Liver (tissue), 8 donors: ENCODE measurements at regions not wholly inside any gene's neighbourhood (a gene's known extent, or its start where the extent isn't known, plus 50 kb on each side); places are given as distances from the start of the nearest gene placed in this dataset.

Experiments
- DNase-seq: peaks from one replicate; pipeline ENCODE4 v3.0.0-alpha.2; 2017; ENCODE audit warnings: low spot score
- H3K27ac ChIP-seq, 2 donors: one replicate each; pipeline ENCODE4 v1.7.0; 2013; ENCODE audit warnings: inconsistent platforms in 2 of 2, low read length in 2 of 2, control low read depth in 1 of 2, low read depth in 1 of 2, mild to moderate bottlenecking in 1 of 2
- H3K27me3 ChIP-seq, 4 donors: one replicate each; pipeline versions ENCODE4 v1.6.1 to v1.7.0; 2013; ENCODE audit warnings: low read length in 3 of 4, inconsistent platforms in 1 of 4, mild to moderate bottlenecking in 1 of 4, moderate library complexity in 1 of 4; ENCODE audit not compliant: control insufficient read depth in 4 of 4, insufficient read depth in 4 of 4
- H3K36me3 ChIP-seq, 4 donors: one replicate each; pipeline versions ENCODE4 v1.6.1 to v1.7.0; 2013; ENCODE audit warnings: low read length in 3 of 4, mild to moderate bottlenecking in 3 of 4, low read depth in 1 of 4, moderate library complexity in 1 of 4; ENCODE audit not compliant: control insufficient read depth in 4 of 4, insufficient read depth in 3 of 4
- H3K4me1 ChIP-seq, 4 donors: one replicate each; pipeline versions ENCODE4 v1.6.1 to v1.7.0; 2013; ENCODE audit warnings: low read length in 3 of 4, mild to moderate bottlenecking in 3 of 4, moderate library complexity in 1 of 4; ENCODE audit not compliant: control insufficient read depth in 4 of 4, insufficient read depth in 4 of 4
- H3K4me3 ChIP-seq, 3 donors: one replicate each; pipeline versions ENCODE4 v1.6.1 to v1.7.0; 2013; ENCODE audit warnings: low read length in 3 of 3, control low read depth in 1 of 3, low read depth in 1 of 3, mild to moderate bottlenecking in 1 of 3
- H3K9ac ChIP-seq, 2 donors: one replicate each; pipeline ENCODE4 v1.7.0; 2013; ENCODE audit warnings: low read length in 2 of 2, mild to moderate bottlenecking in 2 of 2, moderate library complexity in 2 of 2, control low read depth in 1 of 2, low read depth in 1 of 2
- H3K9me3 ChIP-seq, 4 donors: one replicate each; pipeline versions ENCODE4 v1.6.1 to v1.7.0; 2013; ENCODE audit warnings: low read length in 3 of 4; ENCODE audit not compliant: control insufficient read depth in 4 of 4
- ATF3 ChIP-seq: IDR thresholded peaks from 2 replicates; pipeline ENCODE4 v1.6.1; 2016; ENCODE audit warnings: antibody characterized with exemption
- CTCF ChIP-seq: fragments of 150-350 bp; IDR thresholded peaks from 2 replicates; pipeline ENCODE4 v1.5.1; 2017; ENCODE audit warnings: improper control_type of control experiment, low read depth, low read length; ENCODE audit not compliant: missing input control
- EGR1 ChIP-seq, 2 donors: IDR thresholded peaks; 2 replicates each; pipeline ENCODE4 v1.6.1; 2016 to 2018; ENCODE audit warnings: antibody characterized with exemption in 2 of 2, low read depth in 2 of 2
- FOXA2 ChIP-seq: IDR thresholded peaks from 2 replicates; pipeline ENCODE4 v1.6.1; 2016; ENCODE audit warnings: antibody characterized with exemption
- HNF4A ChIP-seq, 2 donors: conservative IDR thresholded peaks; 2 replicates each; pipeline ENCODE4 v1.6.1; 2016; ENCODE audit warnings: antibody characterized with exemption in 2 of 2, mild to moderate bottlenecking in 2 of 2
- HNF4G ChIP-seq: IDR thresholded peaks from 2 replicates; pipeline ENCODE4 v1.6.1; 2016; ENCODE audit warnings: antibody characterized with exemption
- JUND ChIP-seq, 2 donors: IDR thresholded peaks; 2 replicates each; pipeline ENCODE4 v1.6.1; 2016; ENCODE audit warnings: antibody characterized with exemption in 2 of 2
- RAD21 ChIP-seq, 2 donors: IDR thresholded peaks; 2 replicates each; pipeline ENCODE4 v1.6.1; 2016; ENCODE audit warnings: antibody characterized with exemption in 2 of 2, mild to moderate bottlenecking in 2 of 2
- REST ChIP-seq: IDR thresholded peaks from 2 replicates; pipeline ENCODE4 v1.6.1; 2016; ENCODE audit warnings: antibody characterized with exemption, mild to moderate bottlenecking
- RXRA ChIP-seq, 2 donors: IDR thresholded peaks; 2 replicates each; pipeline ENCODE4 v1.6.1; 2017 to 2018; ENCODE audit warnings: antibody characterized with exemption in 2 of 2, mild to moderate bottlenecking in 1 of 2
- SP1 ChIP-seq: IDR thresholded peaks from 2 replicates; pipeline ENCODE4 v1.6.1; 2018; ENCODE audit warnings: antibody characterized with exemption, mild to moderate bottlenecking
- TAF1 ChIP-seq: conservative IDR thresholded peaks from 2 replicates; pipeline ENCODE4 v1.6.1; 2016; ENCODE audit warnings: antibody characterized with exemption, mild to moderate bottlenecking
- ZBTB33 ChIP-seq: IDR thresholded peaks from 2 replicates; pipeline ENCODE4 v1.6.1; 2016; ENCODE audit warnings: antibody characterized with exemption
- WGBS: extraction: QIAGEN DNeasy Blood & Tissue Kit; methylation state at CpG from one replicate; pipeline ENCODE4 v1.1.7; 2013; 5-methylcytosine and 5-hydroxymethylcytosine counted together
- donor health status: healthy.
- donor health status: healthy.
- donor health status: healthy.
- donor health status: healthy.
- donor health status: healthy.

GRCh38 chr13:99860745-99861144, 110.8 kb downstream of the ZIC5 start:
- DNase-seq: no peak
- WGBS: 96% methylated on average over 10 of the region's 10 CpGs
- Histone ChIP-seq H3K9ac (no peak overlapping the region), H3K27ac (no peak overlapping the region), H3K4me3 (no peak overlapping the region), H3K9me3 (no peaks in the 10 kb centered on the region), H3K36me3 (no peaks in the 10 kb centered on the region), H3K4me1 (peaks cover 0 to 8% (median under 1%) of the 10 kb centered on the region in 4 donors), H3K27me3 (no peaks in the 10 kb centered on the region)
- TF ChIP-seq JUND (IDR thresholded peaks at IDR 0.05): no peak
- no peak for TF ChIP-seq FOXA2
- no peak for TF ChIP-seq CTCF
- TF ChIP-seq HNF4A (conservative IDR thresholded peaks at IDR 0.05): no peak
- no peak for TF ChIP-seq RAD21 (IDR thresholded peaks at IDR 0.05)

GRCh38 chr13:99859178-99860177, 112.1 kb downstream of the ZIC5 start:
- no peak overlapping the region for H3K4me3 ChIP-seq
- WGBS: 89% methylated on average over 18 of the region's 18 CpGs
- peaks cover 0 to 8% (median 2%) of the 10 kb centered on the region in 4 donors for H3K4me1 ChIP-seq
- no peak for TF ChIP-seq HNF4A (conservative IDR thresholded peaks at IDR 0.05)
- no peak for TF ChIP-seq HNF4G
- no peak for TF ChIP-seq FOXA2
- no peak for TF ChIP-seq REST
- TF ChIP-seq ZBTB33: no peak
- TF ChIP-seq JUND (IDR thresholded peaks at IDR 0.05): no peak
- no peak for TF ChIP-seq EGR1 (IDR thresholded peaks at IDR 0.05; ENCODE audit: low read depth in 2 of 2)
- TF ChIP-seq SP1: no peak
- TF ChIP-seq RAD21 (IDR thresholded peaks at IDR 0.05): no peak
- no peak for TF ChIP-seq TAF1
- no peak for TF ChIP-seq ATF3
- no peak for TF ChIP-seq CTCF
- TF ChIP-seq RXRA (IDR thresholded peaks at IDR 0.05): no peak
- no peaks in the 10 kb centered on the region for H3K9me3 ChIP-seq
- H3K9ac ChIP-seq: no peak overlapping the region
- H3K36me3 ChIP-seq: no peaks in the 10 kb centered on the region
- no peak overlapping the region for H3K27ac ChIP-seq
- no peaks in the 10 kb centered on the region for H3K27me3 ChIP-seq
- DNase-seq: no peak
